ENCODE measurements at regions not wholly inside any gene's neighbourhood (a gene's known extent, or its start where the extent isn't known, plus 50 kb on each side); places are given as distances from the start of the nearest gene placed in this dataset.

DNA sequence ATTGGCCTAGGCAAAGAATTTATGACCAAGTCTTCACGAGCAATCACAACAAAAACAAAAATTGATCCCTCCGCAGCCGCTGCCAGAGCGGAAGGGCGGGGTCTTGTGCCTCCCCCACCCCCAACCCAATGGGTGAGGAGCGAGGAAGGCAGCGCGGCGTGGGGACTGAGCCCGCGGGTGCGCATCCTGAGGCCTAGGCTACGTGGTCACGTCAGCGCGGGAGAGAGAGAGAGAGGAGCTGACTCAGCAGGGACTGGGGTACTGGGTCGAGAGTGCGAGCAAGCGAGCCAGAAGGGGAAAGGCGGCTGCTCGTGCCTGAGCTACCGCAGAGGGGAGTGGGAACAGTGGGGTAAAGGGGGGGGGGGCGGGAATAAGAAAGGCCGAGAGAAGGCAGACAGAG, 90.1 kb upstream of the FERMT1 start:
- Histone ChIP-seq H3K4me1 (ENCODE audit: insufficient read depth, insufficient read length) (no peaks in the 10 kb centered on the region), H3K36me3 (ENCODE audit: insufficient read depth, insufficient read length, low read length) (no peaks in the 10 kb centered on the region), H3K9ac (ENCODE audit: insufficient read length, low read depth) (no peak overlapping the region), H3K27me3 (ENCODE audit: insufficient read depth, insufficient read length) (no peaks in the 10 kb centered on the region), H3K9me3 (ENCODE audit: insufficient read depth, low read length) (no peaks in the 10 kb centered on the region), H3K4me3 (ENCODE audit: insufficient read length, low read depth) (no peak overlapping the region)
- DNase-seq (ENCODE audit: low read depth, low spot score), result no peak
- TF ChIP-seq ZNF274 (IDR thresholded peaks at IDR 0.05; ENCODE audit: low read depth, low read length) (no peak), YY1 (IDR thresholded peaks at IDR 0.05; ENCODE audit: insufficient read depth, insufficient read length) (no peak), SUZ12 (IDR thresholded peaks at IDR 0.05; ENCODE audit: extremely low read depth, insufficient read depth, insufficient read length) (no peak)

DNA sequence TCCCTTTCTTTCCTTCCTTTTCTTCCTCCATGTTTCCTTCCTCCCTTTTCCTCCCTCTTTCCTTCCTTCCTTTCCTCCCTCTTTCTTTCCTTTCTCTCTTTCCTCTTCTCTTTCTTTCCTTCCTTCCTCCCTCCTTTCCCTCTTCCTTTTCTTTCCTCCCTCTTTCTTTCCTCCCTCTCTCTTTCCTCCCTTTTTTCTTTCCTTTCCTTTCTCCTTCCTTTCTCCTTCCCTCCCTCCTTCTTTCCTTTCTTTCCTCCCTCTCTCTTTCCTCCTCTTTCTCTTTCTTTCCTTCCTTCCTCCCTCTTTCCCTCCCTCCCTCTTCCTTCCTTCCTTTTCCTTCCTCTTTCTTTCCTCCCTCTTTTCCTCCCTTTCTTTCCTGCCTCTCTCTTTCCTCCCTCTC, 86.3 kb upstream of the FERMT1 start:
- no peak for DNase-seq (ENCODE audit: low read depth, low spot score)
- Histone ChIP-seq H3K4me1 (ENCODE audit: insufficient read depth, insufficient read length) (no peaks in the 10 kb centered on the region), H3K9ac (ENCODE audit: insufficient read length, low read depth) (no peak overlapping the region), H3K4me3 (ENCODE audit: insufficient read length, low read depth) (no peak overlapping the region), H3K36me3 (ENCODE audit: insufficient read depth, insufficient read length, low read length) (no peaks in the 10 kb centered on the region), H3K9me3 (ENCODE audit: insufficient read depth, low read length) (no peaks in the 10 kb centered on the region), H3K27me3 (ENCODE audit: insufficient read depth, insufficient read length) (no peaks in the 10 kb centered on the region)
- TF ChIP-seq ZNF274 (IDR thresholded peaks at IDR 0.05; ENCODE audit: low read depth, low read length) (no peak), YY1 (IDR thresholded peaks at IDR 0.05; ENCODE audit: insufficient read depth, insufficient read length) (no peak), SUZ12 (IDR thresholded peaks at IDR 0.05; ENCODE audit: extremely low read depth, insufficient read depth, insufficient read length) (no peak)

DNA sequence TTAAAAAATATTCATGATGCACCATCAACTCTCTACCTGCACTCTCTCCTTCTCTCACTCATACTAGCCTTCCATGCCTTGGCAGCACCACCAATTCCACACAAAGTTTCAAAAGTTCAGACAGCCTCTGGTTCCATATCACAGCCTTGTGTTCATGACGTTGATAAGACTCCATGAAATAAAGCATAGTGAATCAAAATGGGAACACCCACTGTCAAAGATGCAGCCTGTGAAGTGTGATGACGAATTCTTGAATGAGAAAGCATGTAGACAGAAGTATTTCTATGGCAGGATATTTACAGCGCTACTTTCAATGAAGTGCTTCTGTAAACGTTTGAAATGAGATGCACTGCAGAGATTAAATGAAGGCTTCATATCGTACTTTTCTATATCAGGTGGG, 77.3 kb upstream of the FERMT1 start:
- Histone ChIP-seq H3K9me3 (ENCODE audit: insufficient read depth, low read length) (no peaks in the 10 kb centered on the region), H3K4me3 (ENCODE audit: insufficient read length, low read depth) (no peak overlapping the region), H3K4me1 (ENCODE audit: insufficient read depth, insufficient read length) (no peaks in the 10 kb centered on the region), H3K27me3 (ENCODE audit: insufficient read depth, insufficient read length) (no peaks in the 10 kb centered on the region), H3K36me3 (ENCODE audit: insufficient read depth, insufficient read length, low read length) (no peaks in the 10 kb centered on the region), H3K9ac (ENCODE audit: insufficient read length, low read depth) (no peak overlapping the region)
- no peak for DNase-seq (ENCODE audit: low read depth, low spot score)
- TF ChIP-seq ZNF274 (IDR thresholded peaks at IDR 0.05; ENCODE audit: low read depth, low read length) (no peak), YY1 (IDR thresholded peaks at IDR 0.05; ENCODE audit: insufficient read depth, insufficient read length) (no peak), SUZ12 (IDR thresholded peaks at IDR 0.05; ENCODE audit: extremely low read depth, insufficient read depth, insufficient read length) (no peak)

DNA sequence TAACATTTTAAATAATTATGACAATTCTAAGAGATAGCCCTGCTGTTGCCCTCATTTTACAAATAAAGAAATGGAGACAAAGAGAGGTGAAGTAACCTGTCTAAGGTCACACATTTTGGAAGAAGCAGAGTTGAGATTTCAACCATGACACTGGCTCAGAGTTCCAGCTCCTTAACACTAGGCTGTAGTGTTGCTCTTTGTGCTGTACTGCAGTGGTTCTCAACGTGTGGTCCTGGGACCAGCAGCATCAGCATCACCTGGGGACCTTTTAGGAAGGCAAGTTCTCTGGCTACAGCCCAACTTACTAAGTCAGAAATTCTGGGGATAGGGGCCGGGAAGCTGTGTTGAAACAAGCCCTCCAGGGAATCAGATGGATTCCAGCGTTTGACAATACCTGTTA, 62.4 kb upstream of the FERMT1 start:
- Histone ChIP-seq H3K9ac (ENCODE audit: insufficient read length, low read depth) (no peak overlapping the region), H3K36me3 (ENCODE audit: insufficient read depth, insufficient read length, low read length) (no peaks in the 10 kb centered on the region), H3K9me3 (ENCODE audit: insufficient read depth, low read length) (no peaks in the 10 kb centered on the region), H3K4me1 (ENCODE audit: insufficient read depth, insufficient read length) (no peaks in the 10 kb centered on the region), H3K27me3 (ENCODE audit: insufficient read depth, insufficient read length) (no peaks in the 10 kb centered on the region), H3K4me3 (ENCODE audit: insufficient read length, low read depth) (no peak overlapping the region)
- TF ChIP-seq ZNF274 (IDR thresholded peaks at IDR 0.05; ENCODE audit: low read depth, low read length) (no peak), YY1 (IDR thresholded peaks at IDR 0.05; ENCODE audit: insufficient read depth, insufficient read length) (no peak), SUZ12 (IDR thresholded peaks at IDR 0.05; ENCODE audit: extremely low read depth, insufficient read depth, insufficient read length) (no peak)
- DNase-seq (ENCODE audit: low read depth, low spot score), result no peak

DNA sequence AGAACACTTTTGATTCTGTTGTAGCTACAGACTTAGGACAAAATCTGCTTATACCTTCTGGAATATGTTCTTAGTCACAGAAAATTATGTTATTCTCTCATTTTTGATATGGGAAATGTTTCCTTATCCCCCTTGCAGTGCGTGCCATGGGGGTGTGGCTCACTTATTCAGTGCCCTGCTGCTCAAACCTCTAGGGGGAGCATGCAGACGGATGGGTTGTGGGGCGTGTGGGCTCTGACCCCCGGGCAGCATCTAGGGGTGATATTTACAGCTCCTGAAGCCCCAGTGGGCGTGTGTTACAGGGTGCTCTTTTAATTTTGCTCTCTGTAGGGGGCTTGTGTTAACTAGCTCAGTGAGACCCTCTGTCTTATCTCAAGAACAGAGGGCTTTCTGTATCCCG, 61.3 kb upstream of the FERMT1 start:
- no peak overlapping the region for H3K9ac ChIP-seq (ENCODE audit: insufficient read length, low read depth)
- no peak for DNase-seq (ENCODE audit: low read depth, low spot score)
- H3K36me3 ChIP-seq (ENCODE audit: insufficient read depth, insufficient read length, low read length), result no peaks in the 10 kb centered on the region
- no peaks in the 10 kb centered on the region for H3K27me3 ChIP-seq (ENCODE audit: insufficient read depth, insufficient read length)
- H3K9me3 ChIP-seq (ENCODE audit: insufficient read depth, low read length), result no peaks in the 10 kb centered on the region
- TF ChIP-seq SUZ12 (IDR thresholded peaks at IDR 0.05; ENCODE audit: extremely low read depth, insufficient read depth, insufficient read length), result no peak
- TF ChIP-seq YY1 (IDR thresholded peaks at IDR 0.05; ENCODE audit: insufficient read depth, insufficient read length), result no peak
- TF ChIP-seq ZNF274 (IDR thresholded peaks at IDR 0.05; ENCODE audit: low read depth, low read length), result no peak
- no peak overlapping the region for H3K4me3 ChIP-seq (ENCODE audit: insufficient read length, low read depth)
- no peaks in the 10 kb centered on the region for H3K4me1 ChIP-seq (ENCODE audit: insufficient read depth, insufficient read length)

DNA sequence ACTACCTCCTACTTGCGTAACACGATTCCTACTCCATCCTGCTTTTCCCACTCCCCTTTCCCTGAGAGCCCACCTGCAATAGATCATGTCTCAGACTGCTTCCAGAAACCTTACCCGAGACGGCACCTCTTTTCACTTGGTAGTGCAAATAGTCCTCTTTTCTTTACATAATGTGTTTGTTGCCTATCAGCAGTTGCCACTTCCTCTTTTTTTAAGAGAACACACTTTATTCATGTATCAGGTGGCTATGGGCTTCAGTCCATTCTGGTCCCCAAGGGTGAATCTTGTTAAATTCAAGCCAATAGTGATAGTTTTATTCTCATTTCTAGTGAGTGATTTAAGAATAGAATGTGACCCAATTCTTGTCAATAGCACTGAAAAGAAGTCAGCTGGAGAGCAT, 57.7 kb upstream of the FERMT1 start:
- Histone ChIP-seq H3K9ac (ENCODE audit: insufficient read length, low read depth) (no peak overlapping the region), H3K4me3 (ENCODE audit: insufficient read length, low read depth) (no peak overlapping the region), H3K4me1 (ENCODE audit: insufficient read depth, insufficient read length) (no peaks in the 10 kb centered on the region), H3K9me3 (ENCODE audit: insufficient read depth, low read length) (no peaks in the 10 kb centered on the region), H3K36me3 (ENCODE audit: insufficient read depth, insufficient read length, low read length) (no peaks in the 10 kb centered on the region), H3K27me3 (ENCODE audit: insufficient read depth, insufficient read length) (no peaks in the 10 kb centered on the region)
- no peak for DNase-seq (ENCODE audit: low read depth, low spot score)
- TF ChIP-seq ZNF274 (IDR thresholded peaks at IDR 0.05; ENCODE audit: low read depth, low read length) (no peak), SUZ12 (IDR thresholded peaks at IDR 0.05; ENCODE audit: extremely low read depth, insufficient read depth, insufficient read length) (no peak), YY1 (IDR thresholded peaks at IDR 0.05; ENCODE audit: insufficient read depth, insufficient read length) (no peak)

DNA sequence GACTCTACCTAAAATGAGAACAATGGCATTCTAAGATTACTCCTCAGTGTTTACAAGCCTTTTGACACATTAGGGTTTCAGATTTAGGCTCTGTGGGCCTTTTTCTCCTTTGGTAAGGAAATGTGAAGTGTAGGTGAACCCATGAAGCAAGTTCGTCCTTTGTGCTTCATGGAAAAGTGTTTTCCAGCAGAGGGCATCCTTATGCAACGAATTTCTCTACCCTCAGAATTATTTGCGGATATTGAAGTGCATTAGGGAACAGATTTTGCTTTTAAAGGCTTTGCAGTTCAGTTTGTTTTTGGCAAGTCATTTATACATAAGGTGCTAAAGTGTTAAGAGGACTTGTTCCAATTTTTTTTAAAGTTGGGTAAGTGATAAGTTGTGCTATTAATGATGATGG, 55.7 kb upstream of the FERMT1 start:
- no peak for TF ChIP-seq YY1 (IDR thresholded peaks at IDR 0.05; ENCODE audit: insufficient read depth, insufficient read length)
- TF ChIP-seq SUZ12 (IDR thresholded peaks at IDR 0.05; ENCODE audit: extremely low read depth, insufficient read depth, insufficient read length), result no peak
- no peak for TF ChIP-seq ZNF274 (IDR thresholded peaks at IDR 0.05; ENCODE audit: low read depth, low read length)
- DNase-seq (ENCODE audit: low read depth, low spot score), result peak; percentile 39
- H3K9ac ChIP-seq (ENCODE audit: insufficient read length, low read depth), result no peak overlapping the region

DNA sequence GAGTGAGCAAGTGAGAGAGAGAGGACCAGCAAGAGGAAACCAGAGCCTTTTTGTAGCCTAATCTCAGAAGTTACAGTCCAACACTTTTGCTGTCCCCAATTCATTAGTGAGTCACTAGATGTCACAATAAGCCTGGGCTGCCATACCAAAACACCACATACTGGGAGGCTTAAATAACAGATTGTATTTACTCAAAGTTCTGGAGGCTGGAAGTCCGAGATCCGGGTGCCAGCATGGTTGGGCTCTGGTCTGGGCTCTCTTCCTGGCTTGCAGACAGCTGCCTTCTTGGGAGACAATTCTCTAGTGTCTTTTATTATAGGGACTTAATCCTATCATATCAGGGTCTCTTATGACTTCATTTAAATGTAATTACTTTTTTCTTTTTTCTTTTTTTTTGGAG, 50.7 kb upstream of the FERMT1 start:
- H3K9me3 ChIP-seq (ENCODE audit: insufficient read depth, low read length), result 0 out of 2 replicates have a peak, but pooled peaks cover under 1% of the 10 kb centered on the region
- no peaks in the 10 kb centered on the region for H3K36me3 ChIP-seq (ENCODE audit: insufficient read depth, insufficient read length, low read length)
- no peak overlapping the region for H3K9ac ChIP-seq (ENCODE audit: insufficient read length, low read depth)
- TF ChIP-seq SUZ12 (IDR thresholded peaks at IDR 0.05; ENCODE audit: extremely low read depth, insufficient read depth, insufficient read length), result no peak
- no peak for TF ChIP-seq ZNF274 (IDR thresholded peaks at IDR 0.05; ENCODE audit: low read depth, low read length)
- TF ChIP-seq YY1 (IDR thresholded peaks at IDR 0.05; ENCODE audit: insufficient read depth, insufficient read length), result no peak
- H3K4me1 ChIP-seq (ENCODE audit: insufficient read depth, insufficient read length), result no peaks in the 10 kb centered on the region
- no peak for DNase-seq (ENCODE audit: low read depth, low spot score)
- H3K4me3 ChIP-seq (ENCODE audit: insufficient read length, low read depth), result no peak overlapping the region
- H3K27me3 ChIP-seq (ENCODE audit: insufficient read depth, insufficient read length), result no peaks in the 10 kb centered on the region

More for the DNA sequence above, 55.7 kb upstream of the FERMT1 start:
- no peaks in the 10 kb centered on the region for H3K27me3 ChIP-seq (ENCODE audit: insufficient read depth, insufficient read length)
- no peaks in the 10 kb centered on the region for H3K36me3 ChIP-seq (ENCODE audit: insufficient read depth, insufficient read length, low read length)
- no peaks in the 10 kb centered on the region for H3K9me3 ChIP-seq (ENCODE audit: insufficient read depth, low read length)
- no peaks in the 10 kb centered on the region for H3K4me1 ChIP-seq (ENCODE audit: insufficient read depth, insufficient read length)
- no peak overlapping the region for H3K4me3 ChIP-seq (ENCODE audit: insufficient read length, low read depth)

Data from NT2/D1 (cell line).